ENCODE measurements at regions not wholly inside any gene's neighbourhood (a gene's known extent, or its start where the extent isn't known, plus 50 kb on each side); places are given as distances from the start of the nearest gene placed in this dataset.

DNA sequence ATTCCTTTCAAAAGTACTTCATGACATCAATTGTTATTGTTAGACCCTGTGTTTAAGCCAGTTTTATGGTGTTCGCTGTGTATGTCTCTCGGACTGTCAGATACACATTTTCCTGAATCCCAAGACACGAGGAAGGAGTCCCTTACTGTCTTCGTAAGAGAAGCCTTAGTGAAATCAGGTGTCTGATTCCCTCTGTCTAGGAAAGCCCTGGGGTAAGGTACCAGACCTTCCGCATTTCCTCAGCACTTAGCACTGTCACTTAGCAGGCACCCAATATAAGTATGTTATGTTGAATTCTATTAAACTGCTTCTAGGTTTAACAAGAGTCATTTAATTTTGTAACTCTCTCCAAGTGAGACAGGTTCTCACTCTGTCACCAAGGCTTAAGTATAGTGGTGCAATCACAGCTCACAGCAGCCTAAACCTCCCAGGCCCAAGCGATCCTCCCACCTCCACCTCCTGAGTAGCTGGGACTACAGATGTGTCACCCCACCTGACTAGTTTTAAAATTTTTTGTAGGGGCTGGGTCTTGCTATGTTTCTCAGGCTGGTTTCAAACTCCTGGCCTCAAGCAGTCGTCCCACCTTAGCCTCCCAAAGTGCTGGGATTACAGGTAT, 111.0 kb downstream of the BBS10 start (continued):
- TF ChIP-seq ZNF248 (tag by site-specific recombination; IDR thresholded peaks at IDR 0.05): no peak
- TF ChIP-seq ZNF354C (tag by site-specific recombination; IDR thresholded peaks at IDR 0.05; ENCODE audit: borderline replicate concordance, low read depth): no peak

GRCh38 chr12:76236640-76237039, 111.6 kb downstream of the BBS10 start:
- CTCF ChIA-PET: no interaction called here
- Histone ChIP-seq H3K27ac (ENCODE audit: extremely low read depth, low read depth, low read length) (no peak overlapping the region), H3K9me3 (ENCODE audit: control insufficient read depth, insufficient read depth, low read depth, low read length) (no peaks in the 10 kb centered on the region), H3K4me3 (ENCODE audit: low read depth, low read length) (no peak overlapping the region), H3K36me3 (ENCODE audit: control insufficient read depth in 2 of 2, insufficient read depth in 1 of 2, low read length in 2 of 2) (no peaks in the 10 kb centered on the region), H3K4me1 (ENCODE audit: control insufficient read depth, insufficient read depth, low read length) (no peaks in the 10 kb centered on the region)
- TF ChIP-seq BCL11A (tag by site-specific recombination; IDR thresholded peaks at IDR 0.05; ENCODE audit: low read depth) (no peak), ZNF133 (tag by site-specific recombination; IDR thresholded peaks at IDR 0.05) (no peak), GLI4 (tag by site-specific recombination; IDR thresholded peaks at IDR 0.05) (no peak), PRDM1 (tag by site-specific recombination; IDR thresholded peaks at IDR 0.05) (no peak), ZNF549 (tag by site-specific recombination; IDR thresholded peaks at IDR 0.05) (no peak), SETDB1 (IDR thresholded peaks at IDR 0.05; ENCODE audit: insufficient read length, low read length) (no peak), ZNF626 (tag by site-specific recombination; IDR thresholded peaks at IDR 0.05) (no peak), PRDM6 (tag by site-specific recombination; IDR thresholded peaks at IDR 0.05) (no peak), ZNF639 (tag by site-specific recombination; IDR thresholded peaks at IDR 0.05) (no peak), ZNF585B (tag by site-specific recombination; IDR thresholded peaks at IDR 0.05) (no peak), ZNF747 (tag by site-specific recombination; IDR thresholded peaks at IDR 0.05) (no peak), KLF8 (tag by site-specific recombination; IDR thresholded peaks at IDR 0.05) (no peak)
- TF ChIP-seq, protein P1, sequence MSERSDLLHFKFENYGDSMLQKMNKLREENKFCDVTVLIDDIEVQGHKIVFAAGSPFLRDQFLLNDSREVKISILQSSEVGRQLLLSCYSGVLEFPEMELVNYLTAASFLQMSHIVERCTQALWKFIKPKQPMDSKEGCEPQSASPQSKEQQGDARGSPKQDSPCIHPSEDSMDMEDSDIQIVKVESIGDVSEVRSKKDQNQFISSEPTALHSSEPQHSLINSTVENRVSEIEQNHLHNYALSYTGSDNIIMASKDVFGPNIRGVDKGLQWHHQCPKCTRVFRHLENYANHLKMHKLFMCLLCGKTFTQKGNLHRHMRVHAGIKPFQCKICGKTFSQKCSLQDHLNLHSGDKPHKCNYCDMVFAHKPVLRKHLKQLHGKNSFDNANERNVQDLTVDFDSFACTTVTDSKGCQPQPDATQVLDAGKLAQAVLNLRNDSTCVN (tag by site-specific recombination; optimal IDR thresholded peaks at IDR 0.05): no peak
- POLR2A ChIA-PET: no interaction called here

- ChIA-PET POLR2A (no interaction called here), CTCF (no interaction called here)
- Histone ChIP-seq H3K4me3 (ENCODE audit: low read depth, low read length) (no peak overlapping the region), H3K27ac (ENCODE audit: extremely low read depth, low read depth, low read length) (no peak overlapping the region), H3K9me3 (ENCODE audit: control insufficient read depth, insufficient read depth, low read depth, low read length) (no peaks in the 10 kb centered on the region), H3K36me3 (ENCODE audit: control insufficient read depth in 2 of 2, insufficient read depth in 1 of 2, low read length in 2 of 2) (no peaks in the 10 kb centered on the region), H3K4me1 (ENCODE audit: control insufficient read depth, insufficient read depth, low read length) (no peaks in the 10 kb centered on the region)
- TF ChIP-seq ZNF558 (tag by site-specific recombination; IDR thresholded peaks at IDR 0.05) (no peak), ZNF785 (tag by site-specific recombination; IDR thresholded peaks at IDR 0.05) (no peak), MEIS1 (CRISPR knock-in tag; IDR thresholded peaks at IDR 0.05; ENCODE audit: borderline replicate concordance) (no peak), ZNF76 (tag by site-specific recombination; IDR thresholded peaks at IDR 0.05; ENCODE audit: borderline replicate concordance, low read depth) (no peak), ZNF600 (tag by site-specific recombination; IDR thresholded peaks at IDR 0.05) (no peak), ZNF394 (tag by site-specific recombination; IDR thresholded peaks at IDR 0.05; ENCODE audit: borderline replicate concordance) (no peak), ZNF626 (tag by site-specific recombination; IDR thresholded peaks at IDR 0.05) (no peak), YY2 (tag by site-specific recombination; IDR thresholded peaks at IDR 0.05) (no peak), ZNF174 (tag by site-specific recombination; IDR thresholded peaks at IDR 0.05) (no peak), ZNF155 (tag by site-specific recombination; IDR thresholded peaks at IDR 0.05) (no peak), HOXD13 (CRISPR knock-in tag; IDR thresholded peaks at IDR 0.05; ENCODE audit: borderline replicate concordance) (no peak), ZNF404 (tag by site-specific recombination; IDR thresholded peaks at IDR 0.05) (no peak), TRIM28 (IDR thresholded peaks at IDR 0.05; ENCODE audit: borderline replicate concordance, low read length) (no peak)
- TF ChIP-seq, protein P2, sequence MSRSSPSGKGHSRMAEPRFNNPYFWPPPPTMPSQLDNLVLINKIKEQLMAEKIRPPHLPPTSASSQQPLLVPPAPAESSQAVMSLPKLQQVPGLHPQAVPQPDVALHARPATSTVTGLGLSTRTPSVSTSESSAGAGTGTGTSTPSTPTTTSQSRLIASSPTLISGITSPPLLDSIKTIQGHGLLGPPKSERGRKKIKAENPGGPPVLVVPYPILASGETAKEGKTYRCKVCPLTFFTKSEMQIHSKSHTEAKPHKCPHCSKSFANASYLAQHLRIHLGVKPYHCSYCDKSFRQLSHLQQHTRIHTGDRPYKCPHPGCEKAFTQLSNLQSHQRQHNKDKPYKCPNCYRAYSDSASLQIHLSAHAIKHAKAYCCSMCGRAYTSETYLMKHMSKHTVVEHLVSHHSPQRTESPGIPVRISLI (tag by site-specific recombination; IDR thresholded peaks at IDR 0.05): no peak
Measured at GRCh38 chr12:76234741-76235140, 113.5 kb downstream of the BBS10 start.

Measured in HEK293 (cell line).